HEK293 (cell line): ENCODE measurements at regions not wholly inside any gene's neighbourhood (a gene's known extent, or its start where the extent isn't known, plus 50 kb on each side); places are given as distances from the start of the nearest gene placed in this dataset.

Source experiments
- CTCF ChIA-PET: fragments of 350-600 bp; formaldehyde crosslinking; extraction: SDS; loops from one replicate; lab custom pipeline; 2021; ENCODE audit warnings: antibody characterized with exemption; lab: Yijun Ruan, JAX
- POLR2A ChIA-PET: fragments of 300-600 bp; formaldehyde crosslinking; extraction: SDS; loops from one replicate; lab custom pipeline; 2020; ENCODE audit warnings: antibody characterized with exemption, inconsistent platforms; lab: Yijun Ruan, JAX
- H3K27ac ChIP-seq: fragments of 200-500 bp; sonication (Bioruptor generic); 2 replicates; pipeline ENCODE4 v1.5.1; 2014; ENCODE audit warnings: low read depth, low read length, control low read depth, inconsistent platforms; ENCODE audit errors: extremely low read depth
- H3K36me3 ChIP-seq, 2 experiments: fragments of 200-500 bp in 1 of 2; sonication (Bioruptor generic) in 1 of 2; 1 replicate in 1 of 2; 2 replicates in 1 of 2; pipeline ENCODE4 v1.5.1; 2014 to 2017; ENCODE audit warnings: inconsistent platforms in 2 of 2, low read length in 2 of 2; ENCODE audit not compliant: control insufficient read depth in 2 of 2, insufficient read depth in 1 of 2
- H3K4me1 ChIP-seq: fragments of 200-500 bp; sonication (Bioruptor generic); 2 replicates; pipeline ENCODE4 v1.5.1; 2014; ENCODE audit warnings: mild to moderate bottlenecking, low read length, inconsistent platforms; ENCODE audit not compliant: control insufficient read depth, insufficient read depth
- H3K4me3 ChIP-seq: 2 replicates; pipeline ENCODE4 v1.5.1; 2011; ENCODE audit warnings: low read depth, mild to moderate bottlenecking, control low read depth, low read length, moderate library complexity
- H3K9me3 ChIP-seq: fragments of 200-500 bp; sonication (Bioruptor generic); 2 replicates; pipeline ENCODE4 v1.5.1; 2014; ENCODE audit warnings: low read depth, low read length, inconsistent platforms; ENCODE audit not compliant: control insufficient read depth, insufficient read depth
- GLI2 ChIP-seq: fragments of 450-650 bp; formaldehyde crosslinking; IDR thresholded peaks from 2 replicates; pipeline ENCODE4; 2017; ENCODE audit warnings: missing biosample characterization, missing genetic modification characterization, low read depth, borderline replicate concordance
- KLF1 ChIP-seq: fragments of 450-650 bp; formaldehyde crosslinking; IDR thresholded peaks from 2 replicates; pipeline ENCODE4 v1.5.1; 2016; ENCODE audit warnings: missing biosample characterization, missing genetic modification characterization
- KLF10 ChIP-seq: fragments of 450-650 bp; IDR thresholded peaks from 2 replicates; pipeline ENCODE4 v1.5.1; 2018; ENCODE audit warnings: missing biosample characterization, mild to moderate bottlenecking, missing genetic modification characterization
- KLF8 ChIP-seq: fragments of 450-650 bp; formaldehyde crosslinking; IDR thresholded peaks from 2 replicates; pipeline ENCODE4 v1.5.1; 2016; ENCODE audit warnings: missing biosample characterization, missing genetic modification characterization
- ZBTB17 ChIP-seq: fragments of 450-650 bp; formaldehyde crosslinking; IDR thresholded peaks from 2 replicates; pipeline ENCODE4 v1.5.1; 2016; ENCODE audit warnings: missing biosample characterization, missing genetic modification characterization
- ZBTB21 ChIP-seq: fragments of 450-650 bp; formaldehyde crosslinking; IDR thresholded peaks from 2 replicates; pipeline ENCODE4 v1.5.1; 2017; ENCODE audit warnings: missing biosample characterization, missing genetic modification characterization
- ZNF121 ChIP-seq: fragments of 450-650 bp; formaldehyde crosslinking; IDR thresholded peaks from 2 replicates; pipeline ENCODE4 v1.5.1; 2016; ENCODE audit warnings: missing biosample characterization, missing genetic modification characterization
- ZNF133 ChIP-seq: fragments of 450-650 bp; formaldehyde crosslinking; IDR thresholded peaks from 2 replicates; pipeline ENCODE4 v1.5.1; 2016; ENCODE audit warnings: missing biosample characterization, missing genetic modification characterization
- ZNF221 ChIP-seq: fragments of 450-650 bp; formaldehyde crosslinking; IDR thresholded peaks from 2 replicates; pipeline ENCODE4 v1.5.1; 2017; ENCODE audit warnings: missing biosample characterization, missing genetic modification characterization, borderline replicate concordance
- ZNF311 ChIP-seq: fragments of 450-650 bp; formaldehyde crosslinking; IDR thresholded peaks from 2 replicates; pipeline ENCODE4 v1.5.1; 2017; ENCODE audit warnings: missing biosample characterization, missing genetic modification characterization, borderline replicate concordance
- ZNF423 ChIP-seq: fragments of 450-650 bp; formaldehyde crosslinking; IDR thresholded peaks from 2 replicates; pipeline ENCODE4 v1.5.1; 2016; ENCODE audit warnings: missing biosample characterization, missing genetic modification characterization
- ZNF426 ChIP-seq: fragments of 450-650 bp; formaldehyde crosslinking; IDR thresholded peaks from 2 replicates; pipeline ENCODE4 v1.5.1; 2017; ENCODE audit warnings: missing biosample characterization, missing genetic modification characterization, mild to moderate bottlenecking, inconsistent platforms, moderate library complexity
- ZNF521 ChIP-seq: fragments of 450-650 bp; formaldehyde crosslinking; IDR thresholded peaks from 2 replicates; pipeline ENCODE4 v1.5.1; 2017; ENCODE audit warnings: missing biosample characterization, mild to moderate bottlenecking, missing genetic modification characterization
- ZNF558 ChIP-seq: fragments of 450-650 bp; formaldehyde crosslinking; IDR thresholded peaks from 2 replicates; pipeline ENCODE4 v1.5.1; 2016; ENCODE audit warnings: missing biosample characterization, missing genetic modification characterization
- ZNF560 ChIP-seq: fragments of 450-650 bp; formaldehyde crosslinking; IDR thresholded peaks from 2 replicates; pipeline ENCODE4 v1.5.1; 2017; ENCODE audit warnings: missing biosample characterization, missing genetic modification characterization, borderline replicate concordance
- ZNF624 ChIP-seq: fragments of 450-650 bp; formaldehyde crosslinking; IDR thresholded peaks from 2 replicates; pipeline ENCODE4 v1.5.1; 2017; ENCODE audit warnings: missing biosample characterization, missing genetic modification characterization
- ZNF654 ChIP-seq: fragments of 450-650 bp; formaldehyde crosslinking; IDR thresholded peaks from 2 replicates; pipeline ENCODE4 v1.5.1; 2016; ENCODE audit warnings: low read depth, missing biosample characterization, missing genetic modification characterization
- ZNF658 ChIP-seq: fragments of 450-650 bp; formaldehyde crosslinking; IDR thresholded peaks from 2 replicates; pipeline ENCODE4; 2016; ENCODE audit warnings: missing biosample characterization, missing genetic modification characterization
- ZNF777 ChIP-seq: fragments of 450-650 bp; formaldehyde crosslinking; IDR thresholded peaks from 2 replicates; pipeline ENCODE4 v1.5.1; 2017; ENCODE audit warnings: missing biosample characterization, missing genetic modification characterization, borderline replicate concordance
- TF ChIP-seq, protein P1 (sequence below): fragments of 450-650 bp; formaldehyde crosslinking; IDR thresholded peaks from 2 replicates; pipeline ENCODE4 v1.5.1; 2016; ENCODE audit warnings: missing biosample characterization, missing genetic modification characterization
- TF ChIP-seq, protein P2 (sequence below): fragments of 450-650 bp; formaldehyde crosslinking; IDR thresholded peaks from 2 replicates; pipeline ENCODE4 v1.5.1; 2016; ENCODE audit warnings: missing biosample characterization, missing genetic modification characterization
- TF ChIP-seq, protein P3 (sequence below): fragments of 450-650 bp; formaldehyde crosslinking; IDR thresholded peaks from 2 replicates; pipeline ENCODE4 v1.5.1; 2017; ENCODE audit warnings: missing biosample characterization, mild to moderate bottlenecking, missing genetic modification characterization, moderate library complexity
- TF ChIP-seq, protein P4 (sequence below): fragments of 450-650 bp; formaldehyde crosslinking; IDR thresholded peaks from 2 replicates; pipeline ENCODE4 v1.5.1; 2016; ENCODE audit warnings: missing biosample characterization, missing genetic modification characterization

DNA sequence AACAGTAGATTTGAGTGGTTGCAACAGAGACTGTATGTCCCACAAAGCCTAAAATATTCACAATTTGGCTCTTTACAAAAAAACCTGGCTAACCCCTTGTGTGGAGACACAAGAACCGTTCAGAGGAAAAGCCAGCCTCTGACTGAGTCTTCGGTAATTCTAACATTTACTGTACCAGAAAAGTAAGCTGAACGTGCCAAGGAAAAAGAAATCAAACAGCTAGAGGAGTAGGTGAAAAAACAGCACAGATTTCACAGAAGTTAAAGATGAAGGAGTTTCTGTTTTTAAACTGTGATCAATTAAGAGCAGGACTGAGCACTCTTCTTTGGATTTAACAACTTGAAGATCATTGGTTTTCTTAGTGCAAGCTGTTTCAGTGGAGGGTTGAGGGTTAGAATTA lies 424.7 kb upstream of the KIRREL3 start:
- no peak overlapping the region for H3K27ac ChIP-seq
- H3K36me3 ChIP-seq = no peaks in the 10 kb centered on the region
- H3K4me3 ChIP-seq = no peak overlapping the region
- no peaks in the 10 kb centered on the region for H3K4me1 ChIP-seq
- ChIA-PET POLR2A (no interaction called here), CTCF (no interaction called here)
- no peaks in the 10 kb centered on the region for H3K9me3 ChIP-seq
- TF ChIP-seq ZNF558 = no peak
- TF ChIP-seq, protein P1, sequence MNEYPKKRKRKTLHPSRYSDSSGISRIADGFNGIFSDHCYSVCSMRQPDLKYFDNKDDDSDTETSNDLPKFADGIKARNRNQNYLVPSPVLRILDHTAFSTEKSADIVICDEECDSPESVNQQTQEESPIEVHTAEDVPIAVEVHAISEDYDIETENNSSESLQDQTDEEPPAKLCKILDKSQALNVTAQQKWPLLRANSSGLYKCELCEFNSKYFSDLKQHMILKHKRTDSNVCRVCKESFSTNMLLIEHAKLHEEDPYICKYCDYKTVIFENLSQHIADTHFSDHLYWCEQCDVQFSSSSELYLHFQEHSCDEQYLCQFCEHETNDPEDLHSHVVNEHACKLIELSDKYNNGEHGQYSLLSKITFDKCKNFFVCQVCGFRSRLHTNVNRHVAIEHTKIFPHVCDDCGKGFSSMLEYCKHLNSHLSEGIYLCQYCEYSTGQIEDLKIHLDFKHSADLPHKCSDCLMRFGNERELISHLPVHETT (tag by site-specific recombination) = no peak
- no peak for TF ChIP-seq ZBTB21 (tag by site-specific recombination)
- TF ChIP-seq KLF1 = no peak
- TF ChIP-seq ZNF658 = no peak
- no peak for TF ChIP-seq ZNF121
- TF ChIP-seq ZNF560 (tag by site-specific recombination) = no peak
- no peak for TF ChIP-seq GLI2 (tag by site-specific recombination)
- no peak for TF ChIP-seq ZNF221 (tag by site-specific recombination)
- TF ChIP-seq ZNF133 = no peak
- no peak for TF ChIP-seq ZNF311 (tag by site-specific recombination)
- no peak for TF ChIP-seq ZNF521
- no peak for TF ChIP-seq ZNF426 (tag by site-specific recombination)
- no peak for TF ChIP-seq ZNF777 (tag by site-specific recombination)
- TF ChIP-seq, protein P2, sequence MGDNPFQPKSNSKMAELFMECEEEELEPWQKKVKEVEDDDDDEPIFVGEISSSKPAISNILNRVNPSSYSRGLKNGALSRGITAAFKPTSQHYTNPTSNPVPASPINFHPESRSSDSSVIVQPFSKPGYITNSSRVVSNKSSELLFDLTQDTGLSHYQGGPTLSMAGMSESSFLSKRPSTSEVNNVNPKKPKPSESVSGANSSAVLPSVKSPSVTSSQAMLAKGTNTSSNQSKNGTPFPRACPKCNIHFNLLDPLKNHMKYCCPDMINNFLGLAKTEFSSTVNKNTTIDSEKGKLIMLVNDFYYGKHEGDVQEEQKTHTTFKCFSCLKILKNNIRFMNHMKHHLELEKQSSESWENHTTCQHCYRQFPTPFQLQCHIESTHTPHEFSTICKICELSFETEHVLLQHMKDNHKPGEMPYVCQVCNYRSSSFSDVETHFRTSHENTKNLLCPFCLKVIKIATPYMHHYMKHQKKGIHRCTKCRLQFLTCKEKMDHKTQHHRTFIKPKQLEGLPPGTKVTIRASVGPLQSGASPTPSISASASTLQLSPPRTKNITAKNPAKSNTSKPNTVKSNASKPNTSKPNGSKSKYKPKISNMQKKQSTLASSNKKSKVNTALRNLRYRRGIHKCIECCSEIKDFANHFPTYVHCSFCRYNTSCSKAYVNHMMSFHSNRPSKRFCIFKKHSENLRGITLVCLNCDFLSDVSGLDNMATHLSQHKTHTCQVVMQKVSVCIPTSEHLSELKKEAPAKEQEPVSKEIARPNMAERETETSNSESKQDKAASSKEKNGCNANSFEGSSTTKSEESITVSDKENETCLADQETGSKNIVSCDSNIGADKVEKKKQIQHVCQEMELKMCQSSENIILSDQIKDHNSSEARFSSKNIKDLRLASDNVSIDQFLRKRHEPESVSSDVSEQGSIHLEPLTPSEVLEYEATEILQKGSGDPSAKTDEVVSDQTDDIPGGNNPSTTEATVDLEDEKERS (tag by site-specific recombination) = no peak
- no peak for TF ChIP-seq ZBTB17 (tag by site-specific recombination)
- TF ChIP-seq ZNF654 (tag by site-specific recombination) = no peak
- no peak for TF ChIP-seq ZNF624 (tag by site-specific recombination)
- TF ChIP-seq, protein P3, sequence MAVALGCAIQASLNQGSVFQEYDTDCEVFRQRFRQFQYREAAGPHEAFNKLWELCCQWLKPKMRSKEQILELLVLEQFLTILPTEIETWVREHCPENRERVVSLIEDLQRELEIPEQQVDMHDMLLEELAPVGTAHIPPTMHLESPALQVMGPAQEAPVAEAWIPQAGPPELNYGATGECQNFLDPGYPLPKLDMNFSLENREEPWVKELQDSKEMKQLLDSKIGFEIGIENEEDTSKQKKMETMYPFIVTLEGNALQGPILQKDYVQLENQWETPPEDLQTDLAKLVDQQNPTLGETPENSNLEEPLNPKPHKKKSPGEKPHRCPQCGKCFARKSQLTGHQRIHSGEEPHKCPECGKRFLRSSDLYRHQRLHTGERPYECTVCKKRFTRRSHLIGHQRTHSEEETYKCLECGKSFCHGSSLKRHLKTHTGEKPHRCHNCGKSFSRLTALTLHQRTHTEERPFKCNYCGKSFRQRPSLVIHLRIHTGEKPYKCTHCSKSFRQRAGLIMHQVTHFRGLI = no peak

DNA sequence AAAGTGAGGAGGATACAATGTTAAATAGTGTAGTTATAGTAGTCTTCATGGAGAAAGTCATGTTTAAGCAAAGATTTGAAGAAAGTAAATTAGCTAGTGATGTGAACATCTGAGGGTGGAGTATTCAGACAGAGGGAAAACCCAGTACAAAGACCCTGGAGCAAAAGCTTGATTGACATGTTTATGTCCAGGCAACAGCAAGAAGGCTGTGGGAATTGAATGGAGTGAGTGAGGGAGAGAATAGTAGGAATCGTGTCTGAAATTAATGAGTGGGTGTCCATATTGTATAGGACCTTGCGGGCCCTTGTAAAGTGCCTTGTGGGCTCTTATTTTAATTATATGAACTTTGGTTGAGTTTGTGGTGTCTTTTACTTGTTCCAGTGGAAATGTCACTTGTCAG lies 424.1 kb upstream of the KIRREL3 start:
- H3K4me1 ChIP-seq = no peaks in the 10 kb centered on the region
- TF ChIP-seq KLF10 = no peak
- no peak for TF ChIP-seq ZNF423 (tag by site-specific recombination)
- no peak for TF ChIP-seq KLF8 (tag by site-specific recombination)
- TF ChIP-seq, protein P4, sequence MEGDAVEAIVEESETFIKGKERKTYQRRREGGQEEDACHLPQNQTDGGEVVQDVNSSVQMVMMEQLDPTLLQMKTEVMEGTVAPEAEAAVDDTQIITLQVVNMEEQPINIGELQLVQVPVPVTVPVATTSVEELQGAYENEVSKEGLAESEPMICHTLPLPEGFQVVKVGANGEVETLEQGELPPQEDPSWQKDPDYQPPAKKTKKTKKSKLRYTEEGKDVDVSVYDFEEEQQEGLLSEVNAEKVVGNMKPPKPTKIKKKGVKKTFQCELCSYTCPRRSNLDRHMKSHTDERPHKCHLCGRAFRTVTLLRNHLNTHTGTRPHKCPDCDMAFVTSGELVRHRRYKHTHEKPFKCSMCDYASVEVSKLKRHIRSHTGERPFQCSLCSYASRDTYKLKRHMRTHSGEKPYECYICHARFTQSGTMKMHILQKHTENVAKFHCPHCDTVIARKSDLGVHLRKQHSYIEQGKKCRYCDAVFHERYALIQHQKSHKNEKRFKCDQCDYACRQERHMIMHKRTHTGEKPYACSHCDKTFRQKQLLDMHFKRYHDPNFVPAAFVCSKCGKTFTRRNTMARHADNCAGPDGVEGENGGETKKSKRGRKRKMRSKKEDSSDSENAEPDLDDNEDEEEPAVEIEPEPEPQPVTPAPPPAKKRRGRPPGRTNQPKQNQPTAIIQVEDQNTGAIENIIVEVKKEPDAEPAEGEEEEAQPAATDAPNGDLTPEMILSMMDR = no peak
- TF ChIP-seq, all 188 proteins: peak for 0
- ChIA-PET CTCF (interaction anchor here (0.6 kb wide), 1 partner anchor 770 kb away, joined by 3 read pairs; no protein-coding TSS in a partner anchor), POLR2A (no interaction called here)
- Histone ChIP-seq H3K36me3 (no peaks in the 10 kb centered on the region), H3K9me3 (no peaks in the 10 kb centered on the region), H3K27ac (no peak overlapping the region), H3K4me3 (no peak overlapping the region)
